ENCODE measurements at regions not wholly inside any gene's neighbourhood (a gene's known extent, or its start where the extent isn't known, plus 50 kb on each side); places are given as distances from the start of the nearest gene placed in this dataset.
"Not testable (repeated sequence)": the region's sequence is repeated elsewhere in the genome, so short reads cannot be mapped to it uniquely, and the experiment has no call there.

DNA sequence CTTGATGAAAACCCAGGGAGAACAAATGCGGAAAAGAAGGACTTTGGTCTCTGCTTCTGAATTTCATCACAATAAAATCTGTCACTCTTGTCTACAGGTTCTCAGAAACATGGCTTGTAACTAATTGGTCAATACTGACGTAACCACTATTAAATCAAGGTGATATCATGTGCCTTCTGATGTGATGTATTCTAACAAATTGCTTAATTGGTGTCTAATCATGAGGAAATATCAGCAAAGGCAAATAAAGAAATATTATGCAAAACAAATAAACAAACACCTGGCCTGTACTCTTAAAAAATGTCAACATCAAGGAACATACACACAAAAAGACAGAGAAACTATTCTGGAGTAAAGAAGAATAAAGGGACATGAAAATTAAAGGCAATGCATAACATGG lies 1165.0 kb downstream of the NXPH1 start:
- no peaks in the 10 kb centered on the region for H3K9me3 ChIP-seq
- H3K36me3 ChIP-seq (ENCODE audit: control insufficient read depth in 2 of 2, extremely low read depth in 1 of 2, insufficient read depth in 1 of 2, low read length in 1 of 2), result no peaks in the 10 kb centered on the region
- ChIA-PET POLR2A (no interaction called here), CTCF (no interaction called here)
- H3K4me1 Mint-ChIP-seq, result no peaks in the 10 kb centered on the region
- WGBS (ENCODE audit: insufficient coverage), result no CpG with 5 or more reads among the region's 2 CpGs
- no peak overlapping the region for H3K4me3 Mint-ChIP-seq
- H3K27me3 ChIP-seq (replicated peaks in 1 of 2; ENCODE audit: control insufficient read depth in 2 of 2, extremely low read depth in 1 of 2, insufficient read depth in 2 of 2, low read length in 1 of 2), result no peaks in the 10 kb centered on the region
- H3K4me1 ChIP-seq (ENCODE audit: control insufficient read depth in 1 of 2, extremely low read depth in 1 of 2, insufficient read depth in 2 of 2, low read length in 2 of 2), result no peaks in the 10 kb centered on the region
- H3K27ac Mint-ChIP-seq, result no peak overlapping the region
- no peak overlapping the region for H3K4me3 ChIP-seq (ENCODE audit: control insufficient read depth in 1 of 2, extremely low read depth in 1 of 2, low read length in 1 of 2)
- peaks cover 4 to 13% (median 7%) of the 10 kb centered on the region in 3 donors for H3K9me3 Mint-ChIP-seq
- H3K27me3 Mint-ChIP-seq, result no peaks in the 10 kb centered on the region
- H3K27ac ChIP-seq (ENCODE audit: low read length), result no peak overlapping the region
- DNase-seq (no peak), ATAC-seq (replicated peaks in 1 of 4) (no peak)
- no peaks in the 10 kb centered on the region for H3K36me3 Mint-ChIP-seq

DNA sequence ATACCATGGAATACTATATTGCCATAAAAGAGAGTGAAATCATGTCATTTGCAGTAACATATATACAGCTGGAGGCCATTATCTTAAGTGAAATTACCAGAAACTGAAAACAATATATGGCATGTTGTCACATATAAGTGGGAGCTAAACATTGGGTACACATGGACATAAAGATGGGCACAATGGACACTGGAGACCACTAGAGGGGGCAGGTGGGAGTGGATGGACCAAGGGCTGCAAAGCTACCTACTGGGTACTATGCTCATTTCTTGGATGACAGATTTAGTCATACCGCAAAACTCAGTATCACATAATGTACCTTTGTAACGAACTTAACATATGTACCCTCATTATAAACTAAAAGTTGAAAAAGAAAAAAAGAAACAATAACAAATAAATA lies 1167.6 kb downstream of the NXPH1 start:
- Histone ChIP-seq H3K4me1 (ENCODE audit: control insufficient read depth in 1 of 2, extremely low read depth in 1 of 2, insufficient read depth in 2 of 2, low read length in 2 of 2) (no peaks in the 10 kb centered on the region), H3K36me3 (ENCODE audit: control insufficient read depth in 2 of 2, extremely low read depth in 1 of 2, insufficient read depth in 1 of 2, low read length in 1 of 2) (no peaks in the 10 kb centered on the region), H3K27ac (ENCODE audit: low read length) (no peak overlapping the region), H3K9me3 (no peaks in the 10 kb centered on the region), H3K4me3 (ENCODE audit: control insufficient read depth in 1 of 2, extremely low read depth in 1 of 2, low read length in 1 of 2) (no peak overlapping the region), H3K27me3 (replicated peaks in 1 of 2; ENCODE audit: control insufficient read depth in 2 of 2, extremely low read depth in 1 of 2, insufficient read depth in 2 of 2, low read length in 1 of 2) (no peaks in the 10 kb centered on the region)
- ATAC-seq (replicated peaks in 1 of 4) (no peak), DNase-seq (no peak)
- H3K9me3 Mint-ChIP-seq, result peaks cover 0 to 20% (median 7%) of the 10 kb centered on the region in 3 donors
- POLR2A ChIA-PET, result no interaction called here
- WGBS (ENCODE audit: insufficient coverage), result no CpG with 5 or more reads among the region's 2 CpGs
- no peak overlapping the region for H3K27ac Mint-ChIP-seq
- H3K27me3 Mint-ChIP-seq, result no peaks in the 10 kb centered on the region
- CTCF ChIA-PET, result no interaction called here
- no peaks in the 10 kb centered on the region for H3K36me3 Mint-ChIP-seq
- H3K4me1 Mint-ChIP-seq, result no peaks in the 10 kb centered on the region
- no peak overlapping the region for H3K4me3 Mint-ChIP-seq

DNA sequence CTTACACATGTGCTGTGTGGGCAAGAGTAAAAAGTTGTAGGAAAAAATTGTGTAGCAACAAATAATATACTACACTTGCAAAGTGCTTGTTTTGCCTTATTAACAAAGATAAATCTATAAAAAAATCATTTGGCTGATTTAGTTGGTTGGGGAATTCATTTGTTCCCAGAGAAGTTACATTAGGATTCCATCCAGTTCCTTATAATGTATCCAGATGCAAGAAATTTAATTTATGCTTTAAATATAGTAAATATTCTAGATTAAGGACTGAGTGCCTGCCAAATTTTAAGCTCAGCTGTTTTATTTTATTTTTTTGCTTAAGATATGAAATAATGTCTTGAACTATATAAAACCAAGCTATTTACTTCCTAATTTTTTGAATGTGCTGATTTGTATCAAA lies 1169.9 kb downstream of the NXPH1 start:
- Histone ChIP-seq H3K9me3 (no peaks in the 10 kb centered on the region), H3K4me3 (ENCODE audit: control insufficient read depth in 1 of 2, extremely low read depth in 1 of 2, low read length in 1 of 2) (no peak overlapping the region), H3K27me3 (replicated peaks in 1 of 2; ENCODE audit: control insufficient read depth in 2 of 2, extremely low read depth in 1 of 2, insufficient read depth in 2 of 2, low read length in 1 of 2) (no peaks in the 10 kb centered on the region), H3K27ac (ENCODE audit: low read length) (no peak overlapping the region), H3K4me1 (ENCODE audit: control insufficient read depth in 1 of 2, extremely low read depth in 1 of 2, insufficient read depth in 2 of 2, low read length in 2 of 2) (no peaks in the 10 kb centered on the region), H3K36me3 (ENCODE audit: control insufficient read depth in 2 of 2, extremely low read depth in 1 of 2, insufficient read depth in 1 of 2, low read length in 1 of 2) (no peaks in the 10 kb centered on the region)
- Mint-ChIP-seq H3K27me3 (no peaks in the 10 kb centered on the region), H3K9me3 (peaks cover 0 to 30% (median 7%) of the 10 kb centered on the region in 3 donors), H3K27ac (no peak overlapping the region), H3K4me3 (no peak overlapping the region), H3K4me1 (no peaks in the 10 kb centered on the region), H3K36me3 (no peaks in the 10 kb centered on the region)
- DNase-seq (no peak), ATAC-seq (replicated peaks in 1 of 4) (no peak)
- ChIA-PET CTCF (no interaction called here), POLR2A (no interaction called here)

DNA sequence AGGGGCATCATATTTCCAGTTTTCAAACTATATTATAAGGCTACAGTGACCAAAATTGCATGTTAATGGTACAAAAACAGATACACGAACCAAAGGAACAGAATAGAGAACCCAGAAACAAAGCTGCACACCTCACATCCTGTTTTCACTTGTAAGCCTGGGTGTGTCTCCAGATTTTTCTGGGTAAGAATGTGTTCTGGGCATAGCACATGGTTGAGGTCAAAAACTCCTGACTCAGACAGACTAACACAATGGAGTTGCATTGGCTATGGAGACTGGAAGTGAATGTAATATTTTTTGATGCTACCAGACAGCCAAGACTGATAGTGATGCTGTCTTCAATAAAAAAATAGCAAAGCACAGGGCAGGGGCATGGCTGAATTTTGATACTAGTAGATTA lies 1175.2 kb downstream of the NXPH1 start:
- Histone ChIP-seq H3K27ac (ENCODE audit: low read length) (no peak overlapping the region), H3K36me3 (ENCODE audit: control insufficient read depth in 2 of 2, extremely low read depth in 1 of 2, insufficient read depth in 1 of 2, low read length in 1 of 2) (no peaks in the 10 kb centered on the region), H3K9me3 (no peaks in the 10 kb centered on the region), H3K4me3 (ENCODE audit: control insufficient read depth in 1 of 2, extremely low read depth in 1 of 2, low read length in 1 of 2) (no peak overlapping the region), H3K4me1 (ENCODE audit: control insufficient read depth in 1 of 2, extremely low read depth in 1 of 2, insufficient read depth in 2 of 2, low read length in 2 of 2) (no peaks in the 10 kb centered on the region), H3K27me3 (replicated peaks in 1 of 2; ENCODE audit: control insufficient read depth in 2 of 2, extremely low read depth in 1 of 2, insufficient read depth in 2 of 2, low read length in 1 of 2) (no peaks in the 10 kb centered on the region)
- Mint-ChIP-seq H3K9me3 (peaks cover 0 to 34% (median 6%) of the 10 kb centered on the region in 3 donors), H3K4me1 (no peaks in the 10 kb centered on the region), H3K36me3 (no peaks in the 10 kb centered on the region), H3K4me3 (no peak overlapping the region), H3K27ac (no peak overlapping the region), H3K27me3 (no peaks in the 10 kb centered on the region)
- ATAC-seq (replicated peaks in 1 of 4) (no peak), DNase-seq (no peak)
- no CpG with 5 or more reads among the region's 1 CpG for whole genome bisulfite sequencing (ENCODE audit: insufficient coverage)
- CTCF ChIA-PET, result no interaction called here
- POLR2A ChIA-PET, result no interaction called here

DNA sequence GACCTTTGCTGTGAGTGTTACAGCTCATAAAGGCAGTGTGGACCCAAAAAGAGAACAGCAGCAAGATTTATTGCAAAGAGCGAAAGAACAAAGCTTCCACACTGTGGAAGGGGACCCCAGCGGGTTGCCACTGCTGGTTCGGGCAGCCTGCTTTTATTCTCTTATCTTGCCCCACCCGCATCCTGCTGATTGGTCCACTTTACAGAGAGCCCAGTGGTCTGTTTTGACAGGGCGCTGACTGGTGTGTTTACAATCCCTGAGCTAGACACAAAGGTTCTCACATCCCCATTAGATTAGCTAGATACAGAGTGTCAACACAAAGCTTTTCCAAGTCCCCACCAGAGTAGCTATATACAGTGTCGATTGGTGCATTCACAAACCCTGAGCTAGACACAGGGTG lies 1187.5 kb downstream of the NXPH1 start:
- H3K4me3 ChIP-seq (ENCODE audit: control insufficient read depth in 1 of 2, extremely low read depth in 1 of 2, low read length in 1 of 2); H3K4me1 Mint-ChIP-seq; H3K27ac ChIP-seq (ENCODE audit: low read length); ATAC-seq (replicated peaks in 1 of 4); POLR2A ChIA-PET; DNase-seq; H3K27me3 Mint-ChIP-seq; H3K27ac Mint-ChIP-seq; H3K4me3 Mint-ChIP-seq; H3K4me1 ChIP-seq (ENCODE audit: control insufficient read depth in 1 of 2, extremely low read depth in 1 of 2, insufficient read depth in 2 of 2, low read length in 2 of 2); H3K36me3 ChIP-seq (ENCODE audit: control insufficient read depth in 2 of 2, extremely low read depth in 1 of 2, insufficient read depth in 1 of 2, low read length in 1 of 2); H3K9me3 ChIP-seq; H3K36me3 Mint-ChIP-seq; H3K27me3 ChIP-seq (replicated peaks in 1 of 2; ENCODE audit: control insufficient read depth in 2 of 2, extremely low read depth in 1 of 2, insufficient read depth in 2 of 2, low read length in 1 of 2): not testable (repeated sequence)
- 90% methylated on average over 5 of the region's 6 CpGs for WGBS (ENCODE audit: insufficient coverage)
- CTCF ChIA-PET, result interaction anchor here in 1 of 2 donors (0.6 kb wide), 1 partner anchor 18 kb away, joined by 3 read pairs; no protein-coding TSS in a partner anchor
- H3K9me3 Mint-ChIP-seq, result peaks cover 6 to 20% (median 6%) of the 10 kb centered on the region in 3 donors

DNA sequence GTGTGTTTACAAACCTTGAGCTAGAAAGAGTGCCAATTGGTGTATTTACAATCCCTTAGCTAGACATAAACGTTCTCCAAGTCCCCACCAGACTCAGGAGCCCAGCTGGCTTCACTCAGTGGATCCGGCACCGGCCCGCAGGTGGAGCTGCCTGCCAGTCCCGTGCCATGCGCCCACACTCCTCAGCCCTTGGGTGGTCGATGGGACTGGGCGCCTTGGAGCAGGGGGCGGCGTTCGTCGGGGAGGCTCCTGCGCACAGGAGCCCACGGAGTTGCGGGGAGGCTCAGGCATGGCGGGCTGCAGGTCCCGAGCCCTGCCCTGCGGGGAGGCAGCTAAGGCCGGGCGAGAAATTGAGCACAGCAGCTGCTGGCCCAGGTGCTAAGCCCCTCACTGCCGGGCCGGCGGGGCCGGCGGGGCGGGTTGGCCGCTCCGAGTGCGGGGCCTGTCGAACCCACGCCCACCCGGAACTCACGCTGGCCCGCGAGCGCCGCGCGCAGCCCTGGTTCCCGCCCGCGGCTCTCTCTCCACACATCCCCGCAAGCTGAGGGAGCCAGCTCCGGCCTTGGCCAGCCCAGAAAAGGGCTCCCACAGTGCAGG lies 1188.0 kb downstream of the NXPH1 start:
- 94% methylated on average over 33 of the region's 44 CpGs for WGBS (ENCODE audit: insufficient coverage)
- not testable (repeated sequence) for H3K4me1 Mint-ChIP-seq

DNA sequence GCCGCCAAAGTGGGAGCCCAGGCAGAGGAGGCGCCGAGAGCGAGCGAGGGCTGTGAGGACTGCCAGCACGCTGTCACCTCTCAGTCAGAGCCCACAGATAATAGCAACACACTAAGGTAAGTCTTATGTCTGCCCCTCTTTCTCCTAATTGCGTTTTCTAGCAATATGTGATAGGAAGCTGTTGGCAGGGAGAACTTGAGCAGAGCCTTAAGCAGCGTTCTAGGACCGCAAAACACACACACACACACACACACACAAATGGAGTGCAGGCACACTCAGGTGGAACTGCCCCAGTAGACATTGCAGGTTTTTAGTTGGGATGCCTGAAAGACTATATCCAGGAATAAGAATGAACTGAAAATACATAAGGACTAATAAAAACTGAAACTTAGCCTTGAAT lies 1188.5 kb downstream of the NXPH1 start:
- no peak for DNase-seq
- no peak overlapping the region for H3K4me3 Mint-ChIP-seq
- no peaks in the 10 kb centered on the region for H3K4me1 Mint-ChIP-seq
- ChIA-PET POLR2A (no interaction called here), CTCF (no interaction called here)
- no CpG with 5 or more reads among the region's 9 CpGs for WGBS (ENCODE audit: insufficient coverage)
- peaks cover 6 to 19% (median 8%) of the 10 kb centered on the region in 3 donors for H3K9me3 Mint-ChIP-seq
- H3K27ac Mint-ChIP-seq, result no peak overlapping the region
- ATAC-seq (replicated peaks in 1 of 4), result no peak
- H3K9me3 ChIP-seq, result no peaks in the 10 kb centered on the region
- H3K36me3 Mint-ChIP-seq, result no peaks in the 10 kb centered on the region
- H3K27ac ChIP-seq (ENCODE audit: low read length), result no peak overlapping the region
- no peaks in the 10 kb centered on the region for H3K27me3 Mint-ChIP-seq
- no peaks in the 10 kb centered on the region for H3K27me3 ChIP-seq (replicated peaks in 1 of 2; ENCODE audit: control insufficient read depth in 2 of 2, extremely low read depth in 1 of 2, insufficient read depth in 2 of 2, low read length in 1 of 2)
- H3K36me3 ChIP-seq (ENCODE audit: control insufficient read depth in 2 of 2, extremely low read depth in 1 of 2, insufficient read depth in 1 of 2, low read length in 1 of 2), result no peaks in the 10 kb centered on the region
- no peaks in the 10 kb centered on the region for H3K4me1 ChIP-seq (ENCODE audit: control insufficient read depth in 1 of 2, extremely low read depth in 1 of 2, insufficient read depth in 2 of 2, low read length in 2 of 2)
- no peak overlapping the region for H3K4me3 ChIP-seq (ENCODE audit: control insufficient read depth in 1 of 2, extremely low read depth in 1 of 2, low read length in 1 of 2)

More for the DNA sequence above, 1188.0 kb downstream of the NXPH1 start:
- H3K4me1 ChIP-seq (ENCODE audit: control insufficient read depth in 1 of 2, extremely low read depth in 1 of 2, insufficient read depth in 2 of 2, low read length in 2 of 2); ATAC-seq (replicated peaks in 1 of 4); H3K27ac ChIP-seq (ENCODE audit: low read length); H3K27me3 Mint-ChIP-seq; H3K27me3 ChIP-seq (replicated peaks in 1 of 2; ENCODE audit: control insufficient read depth in 2 of 2, extremely low read depth in 1 of 2, insufficient read depth in 2 of 2, low read length in 1 of 2); CTCF ChIA-PET; H3K36me3 Mint-ChIP-seq; H3K36me3 ChIP-seq (ENCODE audit: control insufficient read depth in 2 of 2, extremely low read depth in 1 of 2, insufficient read depth in 1 of 2, low read length in 1 of 2); H3K27ac Mint-ChIP-seq; POLR2A ChIA-PET; H3K4me3 Mint-ChIP-seq; H3K9me3 ChIP-seq; DNase-seq; H3K4me3 ChIP-seq (ENCODE audit: control insufficient read depth in 1 of 2, extremely low read depth in 1 of 2, low read length in 1 of 2): not testable (repeated sequence)
- H3K9me3 Mint-ChIP-seq, result peaks cover 6 to 20% (median 6%) of the 10 kb centered on the region in 3 donors

Data from T-cell (primary cell).